ENCODE measurements at regions not wholly inside any gene's neighbourhood (a gene's known extent, or its start where the extent isn't known, plus 50 kb on each side); places are given as distances from the start of the nearest gene placed in this dataset.
"Not testable (repeated sequence)": the region's sequence is repeated elsewhere in the genome, so short reads cannot be mapped to it uniquely, and the experiment has no call there.

DNA sequence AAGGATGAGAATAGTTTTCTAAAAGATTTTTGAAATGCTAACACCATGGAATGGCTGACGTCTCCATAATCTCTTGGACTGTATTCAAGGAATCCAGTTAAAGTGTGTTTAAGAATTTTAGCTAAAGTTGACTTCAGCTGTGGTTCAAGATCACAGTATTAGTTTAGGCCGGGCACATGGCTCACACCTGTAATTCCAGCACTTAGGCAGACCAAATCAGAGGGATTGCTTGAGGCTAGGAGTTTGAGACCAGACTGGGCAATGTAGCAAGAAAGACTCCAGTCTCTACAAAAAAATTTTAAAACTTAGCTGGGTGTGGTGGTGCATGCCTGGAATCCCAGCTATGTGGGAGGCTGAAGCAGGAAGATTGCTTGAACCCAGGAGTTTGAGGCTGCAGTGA, 68.2 kb downstream of the RFPL4B start:
- Histone ChIP-seq H3K27ac (no peak overlapping the region), H3K36me3 (no peaks in the 10 kb centered on the region), H3K4me3 (no peak overlapping the region), H3K27me3 (no peaks in the 10 kb centered on the region), H3K9me3 (no peaks in the 10 kb centered on the region), H3K4me1 (no peaks in the 10 kb centered on the region)
- intact Hi-C loops (cut with DNase I): no loop called here
- no peak for TF ChIP-seq POLR2A (IDR thresholded peaks at IDR 0.05)
- no peak for TF ChIP-seq CTCF (IDR thresholded peaks at IDR 0.05)
- 52 to 67% methylated on average over 2 of the region's 2 CpGs for WGBS, 2 donors
- DNase-seq: no peak

- TF ChIP-seq CTCF (IDR thresholded peaks at IDR 0.05): no peak
- TF ChIP-seq POLR2A (IDR thresholded peaks at IDR 0.05): no peak
- no peaks in the 10 kb centered on the region for H3K9me3 ChIP-seq
- H3K4me3 ChIP-seq: no peak overlapping the region
- no peak overlapping the region for H3K27ac ChIP-seq
- peaks cover 0 to 11% (median 0%) of the 10 kb centered on the region in 4 donors for H3K27me3 ChIP-seq
- DNase-seq: no peak
- intact Hi-C loops (cut with DNase I): no loop called here
- no peaks in the 10 kb centered on the region for H3K4me1 ChIP-seq
- 15 to 23% methylated on average over 4 of the region's 4 CpGs for WGBS, 2 donors
- H3K36me3 ChIP-seq: no peaks in the 10 kb centered on the region
These were observed 69.7 kb downstream of the RFPL4B start for GRCh38 chr6:112416866-112417265.

DNA sequence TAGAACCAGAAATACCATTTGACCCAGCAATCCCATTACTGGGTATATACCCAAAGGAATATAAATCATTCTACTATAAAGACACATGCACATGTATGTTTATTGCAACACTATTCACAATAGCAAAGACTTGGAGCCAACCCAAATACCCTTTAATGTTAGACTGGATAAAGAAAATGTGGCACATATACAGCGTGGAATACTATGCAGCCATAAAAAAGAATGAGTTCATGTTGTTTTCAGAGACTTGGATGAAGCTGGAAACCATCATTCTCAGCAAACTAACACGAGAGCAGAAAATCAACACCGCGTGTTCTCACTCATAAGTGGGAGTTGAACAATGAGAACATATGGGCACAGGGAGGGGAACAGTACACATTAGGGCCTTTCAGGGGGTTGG, 79.9 kb downstream of the RFPL4B start:
- H3K4me1 ChIP-seq; DNase-seq; H3K36me3 ChIP-seq; H3K27me3 ChIP-seq; H3K9me3 ChIP-seq; intact Hi-C loops (cut with DNase I); H3K4me3 ChIP-seq; H3K27ac ChIP-seq: not testable (repeated sequence)
- 81 to 90% methylated on average over 4 of the region's 4 CpGs for WGBS, 2 donors

GRCh38 chr6:112427499-112427898, 80.4 kb downstream of the RFPL4B start:
- no peaks in the 10 kb centered on the region for H3K4me1 ChIP-seq
- H3K36me3 ChIP-seq: no peaks in the 10 kb centered on the region
- intact Hi-C loops (cut with DNase I): no loop called here
- TF ChIP-seq POLR2A (IDR thresholded peaks at IDR 0.05): no peak
- no peak for TF ChIP-seq CTCF (IDR thresholded peaks at IDR 0.05)
- DNase-seq: no peak
- no peak overlapping the region for H3K27ac ChIP-seq
- no peaks in the 10 kb centered on the region for H3K27me3 ChIP-seq
- no peak overlapping the region for H3K4me3 ChIP-seq
- peaks cover 0 to 3% (median 0%) of the 10 kb centered on the region in 3 donors for H3K9me3 ChIP-seq

- WGBS, 2 donors: 69 to 79% methylated on average over 2 of the region's 2 CpGs
- H3K27me3 ChIP-seq: no peaks in the 10 kb centered on the region
- H3K9me3 ChIP-seq: peaks cover 0 to 3% (median 0%) of the 10 kb centered on the region in 3 donors
- H3K4me1 ChIP-seq: no peaks in the 10 kb centered on the region
- DNase-seq: no peak
- intact Hi-C loops (cut with DNase I): no loop called here
- H3K36me3 ChIP-seq: no peaks in the 10 kb centered on the region
- no peak overlapping the region for H3K4me3 ChIP-seq
- no peak overlapping the region for H3K27ac ChIP-seq
- TF ChIP-seq POLR2A (IDR thresholded peaks at IDR 0.05): no peak
- no peak for TF ChIP-seq CTCF (IDR thresholded peaks at IDR 0.05)
These were observed 81.3 kb downstream of the RFPL4B start for GRCh38 chr6:112428477-112428876.

DNA sequence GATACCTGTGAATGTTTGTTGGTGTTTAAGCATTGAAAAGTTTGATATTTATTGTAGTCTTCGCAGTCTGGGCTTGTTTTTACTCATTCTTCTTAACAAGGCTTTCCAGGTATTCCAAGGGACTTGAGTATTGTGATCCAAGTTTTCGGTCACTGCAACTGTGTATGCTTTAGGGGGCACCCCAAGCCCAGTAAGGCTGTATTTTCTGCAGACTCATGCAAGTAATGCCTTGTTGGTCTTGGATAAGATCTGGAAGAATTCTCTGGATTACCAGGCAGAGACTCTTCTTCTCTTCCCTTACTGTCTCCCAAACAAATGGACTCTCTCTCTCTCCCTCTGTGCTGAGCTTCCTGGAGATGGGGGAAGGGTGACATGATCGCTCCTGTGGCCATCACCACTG, 82.1 kb downstream of the RFPL4B start:
- WGBS, 2 donors: 75 to 82% methylated on average over 3 of the region's 3 CpGs
- intact Hi-C loops (cut with DNase I): no loop called here

More for the DNA sequence above, 82.1 kb downstream of the RFPL4B start:
- H3K4me1 ChIP-seq: no peaks in the 10 kb centered on the region
- no peak overlapping the region for H3K27ac ChIP-seq
- no peak overlapping the region for H3K4me3 ChIP-seq
- H3K27me3 ChIP-seq: no peaks in the 10 kb centered on the region
- TF ChIP-seq POLR2A (IDR thresholded peaks at IDR 0.05): no peak
- no peak for TF ChIP-seq CTCF (IDR thresholded peaks at IDR 0.05)
- no peak for DNase-seq
- H3K9me3 ChIP-seq: peaks cover 0 to 3% (median 0%) of the 10 kb centered on the region in 3 donors
- H3K36me3 ChIP-seq: no peaks in the 10 kb centered on the region

Data from esophagus squamous epithelium (tissue), 5 donors.